Gastrocnemius medialis (tissue), 4 donors: ENCODE measurements at regions not wholly inside any gene's neighbourhood (a gene's known extent, or its start where the extent isn't known, plus 50 kb on each side); places are given as distances from the start of the nearest gene placed in this dataset.

Experiments
- ATAC-seq, 2 donors: fragments of 150-250 bp; one replicate each; pipeline ENCODE4 v1.9.1; 2016
- DNase-seq, 2 donors: peaks; one replicate each; pipeline ENCODE4 v3.0.0-alpha.2; 2019
- H3K27ac ChIP-seq, 4 donors: fragments of 200-600 bp; sonication (generic); 1 replicate in 1 of 4; 2 replicates in 3 of 4; pipeline ENCODE4 v1.5.1; 2016 to 2018; ENCODE audit warnings: mild to moderate bottlenecking in 2 of 4, moderate library complexity in 1 of 4
- H3K27me3 ChIP-seq, 3 donors: fragments of 200-600 bp; sonication (generic) in 2 of 3; 1 replicate in 1 of 3; 2 replicates in 2 of 3; pipeline versions ENCODE4 v1.5.1 to v1.6.0; 2016 to 2019; ENCODE audit warnings: mild to moderate bottlenecking in 1 of 3, moderate library complexity in 1 of 3
- H3K36me3 ChIP-seq, 2 donors: fragments of 200-600 bp; sonication (generic) in 1 of 2; one replicate each; pipeline ENCODE4 v1.5.1; 2017 to 2018
- H3K4me1 ChIP-seq, 2 donors: fragments of 200-600 bp; sonication (generic) in 1 of 2; one replicate each; pipeline ENCODE4 v1.5.1; 2016 to 2017; ENCODE audit warnings: mild to moderate bottlenecking in 2 of 2
- H3K4me3 ChIP-seq, 4 donors: fragments of 200-600 bp; sonication (generic) in 3 of 4; 1 replicate in 1 of 4; 2 replicates in 3 of 4; pipeline ENCODE4 v1.5.1; 2016 to 2019; ENCODE audit warnings: mild to moderate bottlenecking in 2 of 4
- H3K9me3 ChIP-seq, 3 donors: fragments of 200-600 bp; sonication (generic) in 2 of 3; 1 replicate in 1 of 3; 2 replicates in 2 of 3; pipeline ENCODE4 v1.5.1; 2016 to 2019
- POLR2A ChIP-seq, 2 donors: fragments of 450-650 bp; IDR thresholded peaks; one replicate each; pipeline ENCODE4 v1.6.1; 2017; ENCODE audit warnings: antibody characterized with exemption in 2 of 2, mild to moderate bottlenecking in 2 of 2, moderate library complexity in 2 of 2
- in situ Hi-C, 4 donors: fragments of 200-750 bp; cut with MboI; loops; one replicate each; pipeline versions ENCODE4 v1.15.0 to v1.8.0; 2017; ENCODE audit warnings: low sequenced_read_pairs in 4 of 4
- intact Hi-C: fragments of 100-400 bp; cut with DNase I; formaldehyde crosslinking; loops from one replicate; pipeline ENCODE4 v1.15.1; 2023; ENCODE audit warnings: low total_unique reads
- TF ChIP-seq, protein P1 (sequence below), 5 experiments: fragments of 450-650 bp in 3 of 5; fragments of 200-600 bp in 2 of 5; sonication (generic) in 2 of 5; IDR thresholded peaks in 4 of 5; conservative IDR thresholded peaks in 1 of 5; 1 replicate in 4 of 5; 2 replicates in 1 of 5; pipeline ENCODE4 v1.5.1; 2016 to 2019; ENCODE audit warnings: antibody characterized with exemption in 5 of 5, mild to moderate bottlenecking in 3 of 5, moderate library complexity in 3 of 5

DNA sequence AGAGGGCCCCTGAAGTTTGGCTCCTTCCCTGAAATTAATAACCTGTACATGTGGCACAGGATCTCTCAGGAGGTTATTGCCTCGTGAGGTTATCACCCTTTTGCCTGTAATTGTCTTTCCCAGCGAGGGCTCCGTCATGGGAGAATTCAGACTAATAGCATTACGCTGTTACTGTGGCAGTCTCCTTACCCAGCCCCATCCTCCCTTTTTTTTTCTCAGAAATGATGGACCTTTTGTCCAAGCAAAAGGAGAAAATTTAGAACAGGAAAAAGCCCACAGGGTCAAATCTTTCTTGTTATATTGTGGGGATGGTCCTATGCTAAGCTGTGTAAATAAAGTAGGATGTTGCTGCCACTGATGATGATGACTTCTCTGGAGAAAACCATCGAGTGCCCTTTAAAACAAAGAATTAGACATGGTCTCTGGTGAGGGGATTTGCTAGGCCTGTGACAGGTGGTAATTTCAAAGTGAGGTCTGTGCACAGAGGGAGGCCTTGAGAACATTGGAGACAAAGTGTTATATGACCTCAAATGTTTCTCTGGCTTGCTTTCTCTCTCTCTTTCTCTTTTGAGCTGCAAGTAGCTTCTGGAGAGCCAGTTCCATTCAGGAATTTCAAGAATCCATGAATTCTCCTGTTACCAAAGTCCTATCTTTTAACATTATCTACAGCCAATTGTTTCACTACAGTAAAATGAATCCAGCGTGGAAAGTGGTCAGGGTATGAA lies 357.2 kb downstream of the BMP4 start:
- TF ChIP-seq, protein P1, sequence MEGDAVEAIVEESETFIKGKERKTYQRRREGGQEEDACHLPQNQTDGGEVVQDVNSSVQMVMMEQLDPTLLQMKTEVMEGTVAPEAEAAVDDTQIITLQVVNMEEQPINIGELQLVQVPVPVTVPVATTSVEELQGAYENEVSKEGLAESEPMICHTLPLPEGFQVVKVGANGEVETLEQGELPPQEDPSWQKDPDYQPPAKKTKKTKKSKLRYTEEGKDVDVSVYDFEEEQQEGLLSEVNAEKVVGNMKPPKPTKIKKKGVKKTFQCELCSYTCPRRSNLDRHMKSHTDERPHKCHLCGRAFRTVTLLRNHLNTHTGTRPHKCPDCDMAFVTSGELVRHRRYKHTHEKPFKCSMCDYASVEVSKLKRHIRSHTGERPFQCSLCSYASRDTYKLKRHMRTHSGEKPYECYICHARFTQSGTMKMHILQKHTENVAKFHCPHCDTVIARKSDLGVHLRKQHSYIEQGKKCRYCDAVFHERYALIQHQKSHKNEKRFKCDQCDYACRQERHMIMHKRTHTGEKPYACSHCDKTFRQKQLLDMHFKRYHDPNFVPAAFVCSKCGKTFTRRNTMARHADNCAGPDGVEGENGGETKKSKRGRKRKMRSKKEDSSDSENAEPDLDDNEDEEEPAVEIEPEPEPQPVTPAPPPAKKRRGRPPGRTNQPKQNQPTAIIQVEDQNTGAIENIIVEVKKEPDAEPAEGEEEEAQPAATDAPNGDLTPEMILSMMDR (IDR thresholded peaks at IDR 0.05 in 4 of 5, conservative IDR thresholded peaks at IDR 0.05 in 1 of 5) = no peak
- no peak for TF ChIP-seq POLR2A (IDR thresholded peaks at IDR 0.05)
- ATAC-seq = no peak
- Histone ChIP-seq H3K4me3 (no peak overlapping the region), H3K27me3 (no peaks in the 10 kb centered on the region), H3K27ac (no peak overlapping the region), H3K4me1 (no peaks in the 10 kb centered on the region), H3K36me3 (no peaks in the 10 kb centered on the region), H3K9me3 (no peaks in the 10 kb centered on the region)
- intact Hi-C loops (no loop called here), in situ Hi-C loops (no loop called here)
- DNase-seq = no peak

GRCh38 chr14:53596853-53597525 lies 359.6 kb downstream of the BMP4 start:
- in situ Hi-C loops = no loop called here
- no peaks in the 10 kb centered on the region for H3K4me1 ChIP-seq
- no peaks in the 10 kb centered on the region for H3K36me3 ChIP-seq
- TF ChIP-seq POLR2A (IDR thresholded peaks at IDR 0.05) = no peak
- TF ChIP-seq, protein P1 (IDR thresholded peaks at IDR 0.05 in 4 of 5, conservative IDR thresholded peaks at IDR 0.05 in 1 of 5) = no peak
- intact Hi-C loops = no loop called here
- DNase-seq = no peak
- ATAC-seq = no peak
- no peak overlapping the region for H3K27ac ChIP-seq
- no peaks in the 10 kb centered on the region for H3K27me3 ChIP-seq
- no peaks in the 10 kb centered on the region for H3K9me3 ChIP-seq
- no peak overlapping the region for H3K4me3 ChIP-seq

DNA sequence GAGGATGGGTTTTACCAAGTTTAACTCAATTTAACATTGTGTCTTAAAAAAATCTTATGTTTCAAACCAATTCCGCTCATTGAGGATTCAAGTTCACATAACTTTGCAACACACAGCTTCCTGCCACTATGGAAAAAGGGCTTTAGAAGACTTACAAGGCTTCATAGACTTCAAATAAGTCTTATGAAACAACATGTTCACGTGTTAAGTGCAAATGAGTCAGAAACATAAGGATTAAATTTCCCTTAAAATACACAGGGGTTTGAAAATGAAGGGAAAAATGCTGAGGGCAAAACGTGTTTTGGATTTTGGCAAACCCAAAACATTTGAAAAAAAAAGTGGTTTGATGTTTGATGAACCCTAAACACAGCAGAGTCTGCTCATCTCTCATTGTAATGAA lies 364.8 kb downstream of the BMP4 start:
- in situ Hi-C loops = no loop called here
- Histone ChIP-seq H3K36me3 (no peaks in the 10 kb centered on the region), H3K27me3 (no peaks in the 10 kb centered on the region), H3K9me3 (no peaks in the 10 kb centered on the region), H3K27ac (no peak overlapping the region), H3K4me3 (no peak overlapping the region), H3K4me1 (no peaks in the 10 kb centered on the region)
- ATAC-seq (no peak), DNase-seq (no peak)
- intact Hi-C loops = no loop called here
- TF ChIP-seq, protein P1 (IDR thresholded peaks at IDR 0.05 in 4 of 5, conservative IDR thresholded peaks at IDR 0.05 in 1 of 5) = no peak
- no peak for TF ChIP-seq POLR2A (IDR thresholded peaks at IDR 0.05)

DNA sequence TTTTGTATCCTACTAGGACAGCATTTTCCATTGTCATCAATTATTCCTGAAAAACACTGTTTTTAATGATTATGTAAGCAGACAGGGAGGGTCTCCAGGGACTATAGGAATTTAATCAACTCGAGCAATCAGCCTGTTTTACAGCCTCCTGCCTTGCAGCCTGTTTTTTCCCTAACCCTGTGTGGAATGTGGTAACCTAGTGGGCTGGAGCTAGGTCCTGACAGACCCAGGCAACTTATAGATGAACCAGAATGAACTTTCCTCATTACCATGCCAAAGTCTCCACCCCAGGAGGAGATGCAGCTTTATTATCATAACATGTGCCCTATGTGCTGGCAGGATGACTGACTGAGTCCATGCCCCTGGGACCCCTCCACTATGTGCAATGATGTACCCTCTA lies 375.1 kb downstream of the BMP4 start:
- intact Hi-C loops = no loop called here
- DNase-seq (no peak), ATAC-seq (no peak)
- in situ Hi-C loops = no loop called here
- Histone ChIP-seq H3K27ac (no peak overlapping the region), H3K4me3 (no peak overlapping the region), H3K4me1 (no peaks in the 10 kb centered on the region), H3K9me3 (no peaks in the 10 kb centered on the region), H3K27me3 (no peaks in the 10 kb centered on the region), H3K36me3 (no peaks in the 10 kb centered on the region)
- TF ChIP-seq, protein P1 (IDR thresholded peaks at IDR 0.05 in 4 of 5, conservative IDR thresholded peaks at IDR 0.05 in 1 of 5) = no peak
- no peak for TF ChIP-seq POLR2A (IDR thresholded peaks at IDR 0.05)
